GM12878 (cell line): ENCODE measurements at regions not wholly inside any gene's neighbourhood (a gene's known extent, or its start where the extent isn't known, plus 50 kb on each side); places are given as distances from the start of the nearest gene placed in this dataset.

ENCODE experiments used
- ATAC-seq: fragments of 200-7000 bp; cut with Tn5 transposase; 3 replicates; pipeline ENCODE4 v1.9.1; 2020; ENCODE audit warnings: mild to moderate bottlenecking, moderate library complexity
- BruUV-seq: library from RNA; stranded (reverse); fragments of 400-500 nt; replicated peaks from 2 replicates; lab custom pipeline; 2021; lab: Mats Ljungman, UMichigan
- CTCF ChIA-PET: fragments of 300-600 bp; sonication (Branson Sonifier 250); formaldehyde crosslinking; extraction: SDS; loops from one replicate; lab custom pipeline; 2021; ENCODE audit warnings: inconsistent platforms; lab: Yijun Ruan, JAX
- POLR2A ChIA-PET: fragments of 350-600 bp; formaldehyde crosslinking; extraction: SDS; loops from one replicate; lab custom pipeline; 2021; ENCODE audit warnings: inconsistent platforms; lab: Charles Lee
- RAD21 ChIA-PET: fragments of 300-600 bp; sonication (Branson Sonifier 250); formaldehyde crosslinking; loops from one replicate; lab custom pipeline; 2023; ENCODE audit warnings: antibody characterized with exemption; ENCODE audit not compliant: unreplicated experiment; lab: Charles Lee
- SMC1A ChIA-PET: fragments of 300-600 bp; sonication (Branson Sonifier 250); formaldehyde crosslinking; loops from one replicate; lab custom pipeline; 2023; ENCODE audit not compliant: unreplicated experiment, uncharacterized antibody; lab: Charles Lee
- DNase-seq: peaks from one replicate; pipeline ENCODE4 v3.0.0-alpha.2; 2011; ENCODE audit warnings: low read depth, low spot score
- FAIRE-seq: peaks from 3 replicates; lab custom pipeline; 2011; peaks lifted over from hg19 to GRCh38; lab: Jason Lieb, UNC
- H2AFZ ChIP-seq: 2 replicates; pipeline ENCODE4 v1.6.0; 2011; ENCODE audit warnings: low read depth, low read length, control low read depth; ENCODE audit not compliant: control insufficient read depth
- H3K27ac ChIP-seq: 2 replicates; pipeline ENCODE4 v1.5.1; 2011; ENCODE audit warnings: control low read depth; ENCODE audit not compliant: control insufficient read depth, insufficient read depth
- H3K27me3 ChIP-seq, 2 experiments: replicated peaks in 1 of 2; 2 replicates each; pipeline versions ENCODE4 v1.6.0 to v1.6.1; 2011; ENCODE audit warnings: low read length in 1 of 2; ENCODE audit not compliant: control insufficient read depth in 2 of 2, insufficient read depth in 2 of 2
- H3K36me3 ChIP-seq, 2 experiments: 2 replicates each; pipeline ENCODE4 v1.5.1; 2011; ENCODE audit warnings: low read length in 1 of 2; ENCODE audit not compliant: control insufficient read depth in 2 of 2, insufficient read depth in 2 of 2
- H3K4me1 ChIP-seq: 2 replicates; pipeline ENCODE4 v1.6.1; 2011; ENCODE audit warnings: mild to moderate bottlenecking, low read length, moderate library complexity, mixed read lengths; ENCODE audit not compliant: control insufficient read depth, insufficient read depth
- H3K4me2 ChIP-seq: 2 replicates; pipeline ENCODE4 v1.6.0; 2011; ENCODE audit warnings: control low read depth; ENCODE audit not compliant: control insufficient read depth, insufficient read depth
- H3K4me3 ChIP-seq: fragments of 200-600 bp; sonication (generic); 2 replicates; pipeline ENCODE4 v1.5.1; 2016
- H3K79me2 ChIP-seq: 2 replicates; pipeline ENCODE4 v1.6.0; 2011; ENCODE audit warnings: low read length; ENCODE audit not compliant: control insufficient read depth, insufficient read depth
- H3K9ac ChIP-seq: 2 replicates; pipeline ENCODE4 v1.8.0; 2011; ENCODE audit warnings: low read length, control low read depth, mixed read lengths; ENCODE audit not compliant: control insufficient read depth, insufficient read depth
- H3K9me3 ChIP-seq: replicated peaks from 3 replicates; pipeline ENCODE4 v1.5.1; 2011; ENCODE audit warnings: mild to moderate bottlenecking, low read length; ENCODE audit not compliant: control insufficient read depth, insufficient read depth
- H4K20me1 ChIP-seq: 2 replicates; pipeline ENCODE4 v1.6.0; 2011; ENCODE audit not compliant: control insufficient read depth, insufficient read depth
- ASH2L ChIP-seq: fragments of 300-600, 200-600 bp; sonication (generic); IDR thresholded peaks from 2 replicates; pipeline ENCODE4 v1.6.1; 2017; ENCODE audit warnings: low read depth, mild to moderate bottlenecking, borderline replicate concordance
- FOXM1 ChIP-seq: IDR thresholded peaks from 2 replicates; pipeline ENCODE4 v1.6.1; 2012; ENCODE audit warnings: low read depth, mild to moderate bottlenecking, inconsistent platforms, low read length, moderate library complexity
- HDAC2 ChIP-seq: fragments of 200-600 bp; sonication (generic); IDR thresholded peaks from 2 replicates; pipeline ENCODE4 v1.6.1; 2017
- NFIC ChIP-seq: IDR thresholded peaks from 2 replicates; pipeline ENCODE4 v1.6.1; 2012; ENCODE audit warnings: low read depth, mild to moderate bottlenecking, inconsistent platforms, low read length, moderate library complexity
- RB1 ChIP-seq: fragments of 450-650 bp; formaldehyde crosslinking; IDR thresholded peaks from 2 replicates; pipeline ENCODE4 v1.6.1; 2017; ENCODE audit warnings: mild to moderate bottlenecking, borderline replicate concordance
- RUNX3 ChIP-seq: IDR thresholded peaks from 2 replicates; pipeline ENCODE4 v1.6.1; 2012; ENCODE audit warnings: low read length, inconsistent platforms
- SMC3 ChIP-seq: IDR thresholded peaks from 2 replicates; pipeline ENCODE4 v1.6.1; 2011; ENCODE audit warnings: low read length, improper control_type of control experiment, borderline replicate concordance
- STAT1 ChIP-seq: fragments of 450-650 bp; conservative IDR thresholded peaks from 2 replicates; pipeline ENCODE4 v1.6.1; 2014; ENCODE audit warnings: antibody characterized with exemption, mild to moderate bottlenecking
- TCF7 ChIP-seq: IDR thresholded peaks from 2 replicates; pipeline ENCODE4 v1.6.1; 2014; ENCODE audit warnings: antibody characterized with exemption, borderline replicate concordance
- WRNIP1 ChIP-seq: IDR thresholded peaks from 2 replicates; pipeline ENCODE4 v1.6.1; 2011; ENCODE audit warnings: low read depth, low read length, improper control_type of control experiment, borderline replicate concordance
- YY1 ChIP-seq: IDR thresholded peaks from 2 replicates; pipeline ENCODE4 v1.6.1; 2011; ENCODE audit warnings: low read depth, mild to moderate bottlenecking, low read length
- ZNF274 ChIP-seq: IDR thresholded peaks from one replicate; pipeline ENCODE4 v1.8.0; 2011; ENCODE audit not compliant: insufficient read length, insufficient read depth
- ZNF384 ChIP-seq: IDR thresholded peaks from 2 replicates; pipeline ENCODE4 v1.6.1; 2012; ENCODE audit warnings: low read depth, mild to moderate bottlenecking, low read length, improper control_type of control experiment, borderline replicate concordance
- ZSCAN29 ChIP-seq: fragments of 450-650 bp; IDR thresholded peaks from 2 replicates; pipeline ENCODE4 v1.6.1; 2017; ENCODE audit warnings: mild to moderate bottlenecking, moderate library complexity
- WGBS: methylation state at CpG from one replicate; pipeline ENCODE4 v1.1.6; 2016; ENCODE audit warnings: low lambda C conversion rate; ENCODE audit not compliant: insufficient replicate concordance, insufficient coverage; ENCODE audit errors: missing lambda C conversion rate; 5-methylcytosine and 5-hydroxymethylcytosine counted together
- in situ Hi-C: fragments of 300-500 bp; cut with MboI; formaldehyde crosslinking; loops from 9 replicates; pipeline ENCODE4 v1.14.3; 2018; ENCODE audit warnings: mixed read lengths
- intact Hi-C: fragments of 100-400 bp; cut with micrococcal nuclease; formaldehyde crosslinking; loops from one replicate; pipeline ENCODE4 v1.14.2; 2022; ENCODE audit not compliant: unreplicated experiment
- TF ChIP-seq, protein P1 (sequence below): fragments of 450-650 bp; IDR thresholded peaks from 2 replicates; pipeline ENCODE4 v1.6.1; 2017; ENCODE audit warnings: antibody characterized with exemption, mild to moderate bottlenecking, moderate library complexity

DNA sequence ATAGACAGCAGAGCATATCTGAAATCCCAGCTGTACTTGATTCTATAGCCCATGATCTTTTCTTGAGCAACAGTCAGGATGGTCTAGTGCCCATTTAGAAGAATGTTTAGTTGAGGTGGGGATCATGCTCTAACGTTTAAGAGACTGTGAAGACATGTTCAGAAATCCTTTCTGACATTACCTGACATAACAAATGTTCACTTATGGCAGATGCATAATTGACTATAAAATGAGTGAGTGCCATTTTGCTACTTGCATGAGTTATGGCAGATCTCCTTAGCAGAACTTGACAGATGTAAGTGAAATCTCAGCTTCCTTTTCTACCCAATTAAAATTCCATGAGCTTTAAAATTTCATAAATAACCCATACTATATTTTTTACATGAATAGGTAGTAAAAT lies 209.5 kb upstream of the MMADHC start:
- ATAC-seq, result no peak
- WGBS, result 0% methylated on average over 1 of the region's 1 CpG
- no peak for FAIRE-seq
- H4K20me1 ChIP-seq, result no peaks in the 10 kb centered on the region
- BruUV-seq, result no TSS peak
- intact Hi-C loops (loop anchor here (5.0 kb wide), 1 partner anchor 690 kb away; the partner anchor contains the start of gene RND3), in situ Hi-C loops (no loop called here)
- no peaks in the 10 kb centered on the region for H3K4me1 ChIP-seq
- POLR2A ChIA-PET, result no interaction called here
- H3K9ac ChIP-seq, result no peak overlapping the region
- H3K4me2 ChIP-seq, result no peak overlapping the region
- TF ChIP-seq STAT1, result no peak
- TF ChIP-seq, protein P1, sequence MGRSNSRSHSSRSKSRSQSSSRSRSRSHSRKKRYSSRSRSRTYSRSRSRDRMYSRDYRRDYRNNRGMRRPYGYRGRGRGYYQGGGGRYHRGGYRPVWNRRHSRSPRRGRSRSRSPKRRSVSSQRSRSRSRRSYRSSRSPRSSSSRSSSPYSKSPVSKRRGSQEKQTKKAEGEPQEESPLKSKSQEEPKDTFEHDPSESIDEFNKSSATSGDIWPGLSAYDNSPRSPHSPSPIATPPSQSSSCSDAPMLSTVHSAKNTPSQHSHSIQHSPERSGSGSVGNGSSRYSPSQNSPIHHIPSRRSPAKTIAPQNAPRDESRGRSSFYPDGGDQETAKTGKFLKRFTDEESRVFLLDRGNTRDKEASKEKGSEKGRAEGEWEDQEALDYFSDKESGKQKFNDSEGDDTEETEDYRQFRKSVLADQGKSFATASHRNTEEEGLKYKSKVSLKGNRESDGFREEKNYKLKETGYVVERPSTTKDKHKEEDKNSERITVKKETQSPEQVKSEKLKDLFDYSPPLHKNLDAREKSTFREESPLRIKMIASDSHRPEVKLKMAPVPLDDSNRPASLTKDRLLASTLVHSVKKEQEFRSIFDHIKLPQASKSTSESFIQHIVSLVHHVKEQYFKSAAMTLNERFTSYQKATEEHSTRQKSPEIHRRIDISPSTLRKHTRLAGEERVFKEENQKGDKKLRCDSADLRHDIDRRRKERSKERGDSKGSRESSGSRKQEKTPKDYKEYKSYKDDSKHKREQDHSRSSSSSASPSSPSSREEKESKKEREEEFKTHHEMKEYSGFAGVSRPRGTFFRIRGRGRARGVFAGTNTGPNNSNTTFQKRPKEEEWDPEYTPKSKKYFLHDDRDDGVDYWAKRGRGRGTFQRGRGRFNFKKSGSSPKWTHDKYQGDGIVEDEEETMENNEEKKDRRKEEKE, result no peak
- no peak for TF ChIP-seq ZNF274
- no peak for TF ChIP-seq ASH2L
- no peak for TF ChIP-seq ZNF384
- TF ChIP-seq NFIC, result no peak
- no peak for TF ChIP-seq SMC3
- no peak for TF ChIP-seq HDAC2
- TF ChIP-seq FOXM1, result no peak
- no peak for TF ChIP-seq WRNIP1
- no peak for TF ChIP-seq TCF7
- no peak for TF ChIP-seq RB1
- TF ChIP-seq YY1, result no peak
- TF ChIP-seq ZSCAN29, result no peak
- no peak for TF ChIP-seq RUNX3
- H3K27me3 ChIP-seq, result no peaks in the 10 kb centered on the region
- H2AFZ ChIP-seq, result no peak overlapping the region
- H3K9me3 ChIP-seq, result no peaks in the 10 kb centered on the region
- CTCF ChIA-PET, result interaction anchor here (0.6 to 1.3 kb wide), 3 partner anchors 62 to 1256 kb away, joined by 3 to 4 read pairs (median 3); no protein-coding TSS in a partner anchor
- H3K36me3 ChIP-seq, result no peaks in the 10 kb centered on the region
- no peak overlapping the region for H3K27ac ChIP-seq
- H3K79me2 ChIP-seq, result no peaks in the 10 kb centered on the region
- H3K4me3 ChIP-seq, result no peak overlapping the region
- RAD21 ChIA-PET, result no interaction called here
- SMC1A ChIA-PET, result no interaction called here
- no peak for DNase-seq
